Spleen (tissue), 7 donors: ENCODE measurements at regions not wholly inside any gene's neighbourhood (a gene's known extent, or its start where the extent isn't known, plus 50 kb on each side); places are given as distances from the start of the nearest gene placed in this dataset.

Experiments used
- POLR2A ChIP-seq, 3 donors: fragments of 450-650 bp; IDR thresholded peaks; one replicate each; pipeline ENCODE4 v1.5.1; 2017; ENCODE audit warnings: antibody characterized with exemption in 3 of 3, mild to moderate bottlenecking in 1 of 3
- POLR2AphosphoS5 ChIP-seq, 3 donors: sonication (generic); formaldehyde crosslinking; IDR thresholded peaks; one replicate each; pipeline ENCODE4 v1.5.1; 2017; ENCODE audit warnings: antibody characterized with exemption in 3 of 3
- TF ChIP-seq, protein P1 (sequence below), 11 experiments: fragments of 200-600 bp in 7 of 11; fragments of 450-650 bp in 4 of 11; sonication (generic) in 4 of 11; IDR thresholded peaks in 8 of 11; conservative IDR thresholded peaks in 3 of 11; 1 replicate in 7 of 11; 2 replicates in 4 of 11; pipeline versions ENCODE4 v1.4.0 to v1.8.0; 2016 to 2021; ENCODE audit warnings: antibody characterized with exemption in 11 of 11, inconsistent platforms in 4 of 11, mild to moderate bottlenecking in 1 of 11
- donor health status: DM: no; HTN: no; CAD: no; lungs with moderate emphysema.
- donor health status: DM: no; HTN: no; CAD: no.
- donor health status: DM: no; HTN: no; CAD: no.

DNA sequence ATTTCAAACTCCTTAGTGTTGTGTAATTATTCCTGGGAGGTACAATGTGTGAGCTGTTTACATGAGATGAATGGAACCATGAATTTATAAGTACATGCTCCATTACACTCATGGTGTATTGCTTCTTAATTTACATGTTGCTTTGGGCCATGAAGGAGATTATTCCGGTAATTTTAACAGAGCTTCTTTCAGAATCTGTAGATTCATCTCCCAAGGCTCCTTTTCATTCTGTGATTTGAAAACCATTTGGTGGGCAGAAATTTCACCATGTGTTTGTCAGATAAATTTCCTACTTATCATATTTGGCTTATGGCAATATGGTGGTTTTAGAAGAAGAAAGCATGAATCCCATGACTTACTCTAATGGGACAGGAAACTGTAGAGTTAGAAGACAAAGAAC is 421.6 kb upstream of the EYS start:
- TF ChIP-seq, protein P1, sequence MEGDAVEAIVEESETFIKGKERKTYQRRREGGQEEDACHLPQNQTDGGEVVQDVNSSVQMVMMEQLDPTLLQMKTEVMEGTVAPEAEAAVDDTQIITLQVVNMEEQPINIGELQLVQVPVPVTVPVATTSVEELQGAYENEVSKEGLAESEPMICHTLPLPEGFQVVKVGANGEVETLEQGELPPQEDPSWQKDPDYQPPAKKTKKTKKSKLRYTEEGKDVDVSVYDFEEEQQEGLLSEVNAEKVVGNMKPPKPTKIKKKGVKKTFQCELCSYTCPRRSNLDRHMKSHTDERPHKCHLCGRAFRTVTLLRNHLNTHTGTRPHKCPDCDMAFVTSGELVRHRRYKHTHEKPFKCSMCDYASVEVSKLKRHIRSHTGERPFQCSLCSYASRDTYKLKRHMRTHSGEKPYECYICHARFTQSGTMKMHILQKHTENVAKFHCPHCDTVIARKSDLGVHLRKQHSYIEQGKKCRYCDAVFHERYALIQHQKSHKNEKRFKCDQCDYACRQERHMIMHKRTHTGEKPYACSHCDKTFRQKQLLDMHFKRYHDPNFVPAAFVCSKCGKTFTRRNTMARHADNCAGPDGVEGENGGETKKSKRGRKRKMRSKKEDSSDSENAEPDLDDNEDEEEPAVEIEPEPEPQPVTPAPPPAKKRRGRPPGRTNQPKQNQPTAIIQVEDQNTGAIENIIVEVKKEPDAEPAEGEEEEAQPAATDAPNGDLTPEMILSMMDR (IDR thresholded peaks at IDR 0.05 in 8 of 11, conservative IDR thresholded peaks at IDR 0.05 in 3 of 11), result no peak
- TF ChIP-seq POLR2A (IDR thresholded peaks at IDR 0.05) (no peak), POLR2AphosphoS5 (IDR thresholded peaks at IDR 0.05) (no peak)
